GM23338 (cell line): ENCODE measurements at regions not wholly inside any gene's neighbourhood (a gene's known extent, or its start where the extent isn't known, plus 50 kb on each side); places are given as distances from the start of the nearest gene placed in this dataset.

Experiments
- ATAC-seq: fragments of 200-7000 bp; cut with Tn5 transposase; 3 replicates; pipeline ENCODE4 v1.9.1; 2020
- DNase-seq: peaks from one replicate; pipeline ENCODE4 v3.0.0-alpha.2; 2015; ENCODE audit warnings: low spot score
- H2AFZ ChIP-seq: fragments of 200-600 bp; sonication (generic); 2 replicates; pipeline ENCODE4 v1.8.0; 2016; ENCODE audit warnings: antibody characterized with exemption, mild to moderate bottlenecking, moderate library complexity
- H3F3A ChIP-seq: fragments of 200-600 bp; sonication (generic); replicated peaks from 2 replicates; pipeline ENCODE4 v1.8.0; 2017; ENCODE audit warnings: antibody characterized with exemption, mixed run types, low read depth
- H3K27ac ChIP-seq: fragments of 200-600 bp; sonication (generic); 2 replicates; pipeline ENCODE4 v1.6.1; 2016; ENCODE audit warnings: low read depth
- H3K27me3 ChIP-seq: fragments of 200-600 bp; sonication (generic); 2 replicates; pipeline ENCODE4 v1.8.0; 2016; ENCODE audit warnings: mild to moderate bottlenecking, mixed run types, moderate library complexity; ENCODE audit not compliant: insufficient read depth
- H3K36me3 ChIP-seq: fragments of 200-600 bp; sonication (generic); 2 replicates; pipeline ENCODE4 v1.8.0; 2016; ENCODE audit warnings: mild to moderate bottlenecking; ENCODE audit not compliant: insufficient read depth
- H3K4me1 ChIP-seq: fragments of 200-600 bp; sonication (generic); 2 replicates; pipeline ENCODE4 v1.8.0; 2016; ENCODE audit warnings: mild to moderate bottlenecking, moderate library complexity; ENCODE audit not compliant: insufficient read depth
- H3K4me2 ChIP-seq: fragments of 200-600 bp; sonication (generic); 2 replicates; pipeline ENCODE4 v1.7.1; 2017; ENCODE audit warnings: mixed run types
- H3K4me3 ChIP-seq: fragments of 200-600 bp; sonication (generic); 2 replicates; pipeline ENCODE4 v1.6.1; 2016; ENCODE audit warnings: mixed run types
- H3K79me2 ChIP-seq: fragments of 200-600 bp; sonication (generic); replicated peaks from 2 replicates; pipeline ENCODE4 v1.8.0; 2017; ENCODE audit warnings: mild to moderate bottlenecking; ENCODE audit not compliant: insufficient read depth
- H3K9me2 ChIP-seq: fragments of 200-600 bp; sonication (generic); 2 replicates; pipeline ENCODE4 v1.8.0; 2017; ENCODE audit not compliant: insufficient read depth
- H4K20me1 ChIP-seq: fragments of 200-600 bp; sonication (generic); replicated peaks from 2 replicates; pipeline ENCODE4 v1.8.0; 2017; ENCODE audit warnings: mild to moderate bottlenecking; ENCODE audit not compliant: insufficient read depth
- H3K27ac Mint-ChIP-seq: 2 replicates; pipeline ENCODE4 v1.8.0; 2020; ENCODE audit warnings: inconsistent platforms, mild to moderate bottlenecking, moderate library complexity, mixed read lengths
- H3K27me3 Mint-ChIP-seq: 3 replicates; pipeline ENCODE4 v1.8.0; 2022; ENCODE audit warnings: low read depth, mild to moderate bottlenecking, moderate library complexity, mixed read lengths, inconsistent platforms; ENCODE audit not compliant: insufficient read depth, poor library complexity
- H3K36me3 Mint-ChIP-seq: 3 replicates; pipeline ENCODE4 v1.8.0; 2021; ENCODE audit warnings: low read depth, mild to moderate bottlenecking, inconsistent platforms, moderate library complexity, mixed read lengths
- H3K4me1 Mint-ChIP-seq: 3 replicates; pipeline ENCODE4 v1.8.0; 2020; ENCODE audit warnings: mild to moderate bottlenecking, inconsistent platforms, mixed read lengths
- H3K4me3 Mint-ChIP-seq: 3 replicates; pipeline ENCODE4 v1.8.0; 2021; ENCODE audit warnings: moderate library complexity, mild to moderate bottlenecking, inconsistent platforms, mixed read lengths
- H3K9me3 Mint-ChIP-seq: 3 replicates; pipeline ENCODE4 v1.8.0; 2020; ENCODE audit warnings: moderate library complexity, mild to moderate bottlenecking, inconsistent platforms, mixed read lengths
- CREB1 ChIP-seq: fragments of 250-450 bp; sonication (Bioruptor Pico); IDR thresholded peaks from 2 replicates; pipeline ENCODE4 v1.5.0; 2020; ENCODE audit warnings: low read depth, mild to moderate bottlenecking, moderate library complexity
- CTCF ChIP-seq, 2 experiments: fragments of 200-600 bp in 1 of 2; sonication (generic) in 1 of 2; conservative IDR thresholded peaks; 2 replicates each; pipeline versions ENCODE4 v1.5.1 to v1.6.1; 2016 to 2017; ENCODE audit warnings: antibody characterized with exemption in 2 of 2, low read depth in 2 of 2, mild to moderate bottlenecking in 2 of 2, moderate library complexity in 1 of 2
- EZH2 ChIP-seq: fragments of 200-600 bp; sonication (generic); IDR thresholded peaks from one replicate; pipeline ENCODE4 v1.8.0; 2017; ENCODE audit warnings: antibody characterized with exemption, mild to moderate bottlenecking, low read depth; ENCODE audit not compliant: unreplicated experiment
- EZH2phosphoT487 ChIP-seq: fragments of 200-600 bp; sonication (generic); IDR thresholded peaks from one replicate; pipeline ENCODE4 v1.8.1; 2018; ENCODE audit warnings: antibody characterized with exemption; ENCODE audit not compliant: unreplicated experiment
- NANOG ChIP-seq: IDR thresholded peaks from 2 replicates; pipeline ENCODE4 v1.6.1; 2016; ENCODE audit warnings: antibody characterized with exemption, borderline replicate concordance
- POLR2AphosphoS5 ChIP-seq: IDR thresholded peaks from 2 replicates; pipeline ENCODE4 v1.6.1; 2016; ENCODE audit warnings: antibody characterized with exemption, low read depth
- REST ChIP-seq: IDR thresholded peaks from one replicate; pipeline ENCODE4 v1.6.1; 2018; ENCODE audit warnings: antibody characterized with exemption; ENCODE audit not compliant: unreplicated experiment
- STAT1 ChIP-seq: IDR thresholded peaks from one replicate; pipeline ENCODE4 v1.6.1; 2016; ENCODE audit warnings: antibody characterized with exemption; ENCODE audit not compliant: unreplicated experiment
- ZNF462 ChIP-seq: fragments of 250-450 bp; sonication (Bioruptor Pico); IDR thresholded peaks from 2 replicates; pipeline ENCODE4 v1.5.0; 2020; ENCODE audit warnings: mild to moderate bottlenecking, moderate library complexity

DNA sequence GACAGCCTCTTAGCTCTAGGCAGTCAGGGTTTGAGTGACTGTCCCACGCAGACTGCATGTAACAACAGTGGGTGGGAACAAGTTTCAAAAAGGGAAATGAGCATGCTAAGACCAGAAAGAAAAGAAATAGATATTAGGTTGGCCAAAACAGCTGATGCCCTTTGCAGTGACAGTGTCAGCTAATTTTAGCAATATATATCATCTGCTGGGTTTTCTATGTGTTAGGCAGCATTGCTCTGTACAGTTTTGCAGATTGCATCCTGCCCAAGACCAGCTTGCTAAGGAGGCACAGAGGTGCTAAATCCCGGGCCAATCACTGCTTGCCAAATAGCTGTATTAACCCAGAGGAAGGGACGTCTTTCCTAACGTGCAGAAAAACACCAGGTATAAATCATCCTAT is 541.9 kb upstream of the TBX3 start (continued):
- TF ChIP-seq REST (no peak), CTCF (conservative IDR thresholded peaks at IDR 0.05; ENCODE audit: low read depth in 2 of 2) (no peak), EZH2phosphoT487 (no peak), EZH2 (no peak), STAT1 (no peak)

GRCh38 chr12:115223991-115224390 is 540.0 kb upstream of the TBX3 start:
- H3K9me2 ChIP-seq = no peaks in the 10 kb centered on the region
- no peaks in the 10 kb centered on the region for H4K20me1 ChIP-seq
- no peaks in the 10 kb centered on the region for H3K36me3 ChIP-seq
- Mint-ChIP-seq H3K27ac (no peak overlapping the region), H3K4me1 (no peaks in the 10 kb centered on the region), H3K36me3 (no peaks in the 10 kb centered on the region), H3K4me3 (no peak overlapping the region), H3K27me3 (peaks cover 3% of the 10 kb centered on the region), H3K9me3 (no peaks in the 10 kb centered on the region)
- H3K4me2 ChIP-seq = no peak overlapping the region
- H3K27me3 ChIP-seq = no peaks in the 10 kb centered on the region
- no peaks in the 10 kb centered on the region for H3K79me2 ChIP-seq
- no peaks in the 10 kb centered on the region for H3K4me1 ChIP-seq
- no peak overlapping the region for H3K4me3 ChIP-seq
- no peak for ATAC-seq
- H3F3A ChIP-seq = no peaks in the 10 kb centered on the region
- no peak for DNase-seq
- no peak overlapping the region for H2AFZ ChIP-seq
- no peak overlapping the region for H3K27ac ChIP-seq
- TF ChIP-seq ZNF462 (CRISPR knock-in tag) = no peak
- no peak for TF ChIP-seq CTCF (conservative IDR thresholded peaks at IDR 0.05; ENCODE audit: low read depth in 2 of 2)
- TF ChIP-seq EZH2 = no peak
- TF ChIP-seq EZH2phosphoT487 = no peak
- TF ChIP-seq NANOG = no peak
- TF ChIP-seq CREB1 (CRISPR knock-in tag) = no peak
- no peak for TF ChIP-seq POLR2AphosphoS5
